IMR-90 (cell line): ENCODE measurements at regions not wholly inside any gene's neighbourhood (a gene's known extent, or its start where the extent isn't known, plus 50 kb on each side); places are given as distances from the start of the nearest gene placed in this dataset.
"Not testable (repeated sequence)": the region's sequence is repeated elsewhere in the genome, so short reads cannot be mapped to it uniquely, and the experiment has no call there.

Experiments used
- ATAC-seq: fragments of 200-7000 bp; cut with Tn5 transposase; 2 replicates; pipeline ENCODE4 v1.9.1; 2020; ENCODE audit warnings: low read depth, mild to moderate bottlenecking, moderate library complexity
- BruUV-seq: library from RNA; stranded (reverse); fragments of 400-500 nt; replicated peaks from 2 replicates; lab custom pipeline; 2021; lab: Mats Ljungman, UMichigan
- CTCF ChIA-PET: fragments of 300-600 bp; formaldehyde crosslinking; extraction: SDS; loops from one replicate; lab custom pipeline; 2021; ENCODE audit warnings: antibody characterized with exemption; lab: Yijun Ruan, JAX
- POLR2A ChIA-PET: fragments of 300-600 bp; sonication (Branson Sonifier 250); formaldehyde crosslinking; loops from one replicate; lab custom pipeline; 2022; ENCODE audit warnings: antibody characterized with exemption; ENCODE audit not compliant: unreplicated experiment; lab: Charles Lee
- DNase-seq: peaks from one replicate; pipeline ENCODE4 v3.0.0; 2013
- H2AFZ ChIP-seq: replicated peaks from 2 replicates; pipeline ENCODE3; 2013; ENCODE audit warnings: low read length, mild to moderate bottlenecking; ENCODE audit not compliant: poor library complexity
- H2AK5ac ChIP-seq: 2 replicates; pipeline ENCODE4 v1.6.1; 2013; ENCODE audit warnings: low read depth, low read length, inconsistent platforms
- H2AK9ac ChIP-seq: replicated peaks from 2 replicates; pipeline ENCODE3; 2013; ENCODE audit warnings: mild to moderate bottlenecking, low read depth, low read length, moderate library complexity; ENCODE audit not compliant: poor library complexity
- H2BK120ac ChIP-seq: 2 replicates; pipeline ENCODE4 v1.6.1; 2013; ENCODE audit warnings: low read depth, low read length, inconsistent platforms
- H2BK15ac ChIP-seq: 3 replicates; pipeline ENCODE4 v1.6.1; 2013; ENCODE audit warnings: low read depth, low read length, inconsistent platforms
- H2BK20ac ChIP-seq: 2 replicates; pipeline ENCODE4 v1.6.1; 2013; ENCODE audit warnings: low read depth, mild to moderate bottlenecking, inconsistent platforms, low read length, moderate library complexity
- H2BK5ac ChIP-seq: 2 replicates; pipeline ENCODE4 v1.6.1; 2013; ENCODE audit warnings: mild to moderate bottlenecking, low read depth, low read length, inconsistent platforms; ENCODE audit not compliant: poor library complexity, severe bottlenecking
- H3K14ac ChIP-seq: replicated peaks from 2 replicates; pipeline ENCODE4 v1.6.1; 2013; ENCODE audit warnings: low read depth, low read length, inconsistent platforms
- H3K18ac ChIP-seq: 2 replicates; pipeline ENCODE4 v1.6.1; 2013; ENCODE audit warnings: low read depth, low read length, control low read depth
- H3K23ac ChIP-seq: 2 replicates; pipeline ENCODE4 v1.6.1; 2013; ENCODE audit warnings: low read depth, low read length, inconsistent platforms
- H3K27ac ChIP-seq: 2 replicates; pipeline ENCODE4 v1.5.1; 2013; ENCODE audit warnings: mild to moderate bottlenecking, control low read depth, low read length; ENCODE audit not compliant: insufficient read depth
- H3K27me3 ChIP-seq: 2 replicates; pipeline ENCODE4 v1.6.1; 2013; ENCODE audit warnings: low read length; ENCODE audit not compliant: control insufficient read depth, insufficient read depth
- H3K36me3 ChIP-seq: 2 replicates; pipeline ENCODE4 v1.6.1; 2013; ENCODE audit warnings: low read length, mixed read lengths; ENCODE audit not compliant: control insufficient read depth, insufficient read depth
- H3K4ac ChIP-seq: 2 replicates; pipeline ENCODE4 v1.6.1; 2013; ENCODE audit warnings: low read depth, low read length, inconsistent platforms
- H3K4me1 ChIP-seq: 2 replicates; pipeline ENCODE4 v1.6.1; 2013; ENCODE audit warnings: low read length, mixed read lengths; ENCODE audit not compliant: control insufficient read depth, insufficient read depth
- H3K4me2 ChIP-seq: 2 replicates; pipeline ENCODE4 v1.6.1; 2013; ENCODE audit warnings: low read depth, mild to moderate bottlenecking, control low read depth, low read length, moderate library complexity
- H3K4me3 ChIP-seq: 2 replicates; pipeline ENCODE4 v1.5.1; 2013; ENCODE audit warnings: low read depth, mild to moderate bottlenecking, control low read depth, low read length, moderate library complexity; ENCODE audit not compliant: insufficient read depth
- H3K56ac ChIP-seq: 2 replicates; pipeline ENCODE4 v1.6.1; 2013; ENCODE audit warnings: low read length, inconsistent platforms; ENCODE audit not compliant: insufficient read depth; ENCODE audit errors: extremely low read depth
- H3K79me1 ChIP-seq, 2 experiments: 2 replicates each; pipeline ENCODE4 v1.6.1; 2013; ENCODE audit warnings: low read length in 2 of 2, inconsistent platforms in 1 of 2, low read depth in 1 of 2
- H3K9ac ChIP-seq: 2 replicates; pipeline ENCODE4 v1.6.1; 2013; ENCODE audit warnings: low read depth, low read length, control low read depth
- H3K9me1 ChIP-seq: 2 replicates; pipeline ENCODE4 v1.6.1; 2013; ENCODE audit warnings: low read length, inconsistent platforms; ENCODE audit not compliant: insufficient read depth
- H3K9me3 ChIP-seq: 2 replicates; pipeline ENCODE4 v1.6.1; 2013; ENCODE audit warnings: low read length; ENCODE audit not compliant: control insufficient read depth, insufficient read depth
- H4K20me1 ChIP-seq: 2 replicates; pipeline ENCODE4 v1.6.1; 2013; ENCODE audit warnings: low read length, inconsistent platforms; ENCODE audit not compliant: insufficient read depth
- H4K5ac ChIP-seq: 2 replicates; pipeline ENCODE4 v1.6.1; 2013; ENCODE audit warnings: mild to moderate bottlenecking, low read depth, low read length, control low read depth
- H4K8ac ChIP-seq, 2 experiments: 2 replicates each; pipeline ENCODE4 v1.6.1; 2013; ENCODE audit warnings: low read depth in 2 of 2, low read length in 2 of 2, control low read depth in 1 of 2, inconsistent platforms in 1 of 2
- H4K91ac ChIP-seq: 2 replicates; pipeline ENCODE4 v1.6.1; 2013; ENCODE audit warnings: low read depth, low read length, inconsistent platforms; ENCODE audit not compliant: insufficient read depth
- CEBPB ChIP-seq: IDR thresholded peaks from 2 replicates; pipeline ENCODE4 v1.6.1; 2012; ENCODE audit warnings: low read depth, low read length, improper control_type of control experiment
- MAFK ChIP-seq: IDR thresholded peaks from 2 replicates; pipeline ENCODE4 v1.6.1; 2012; ENCODE audit warnings: low read depth, low read length, improper control_type of control experiment
- MAZ ChIP-seq: IDR thresholded peaks from 2 replicates; pipeline ENCODE4 v1.6.1; 2012; ENCODE audit warnings: low read depth, mild to moderate bottlenecking, low read length, improper control_type of control experiment, moderate library complexity, borderline replicate concordance
- NFE2L2 ChIP-seq: fragments of 150-350 bp; IDR thresholded peaks from 2 replicates; pipeline ENCODE4 v1.6.1; 2016; ENCODE audit warnings: low read depth, mild to moderate bottlenecking, low read length
- RAD21 ChIP-seq: IDR thresholded peaks from 2 replicates; pipeline ENCODE4 v1.6.1; 2012; ENCODE audit warnings: low read length, improper control_type of control experiment
- RCOR1 ChIP-seq: IDR thresholded peaks from 2 replicates; pipeline ENCODE4 v1.6.1; 2012; ENCODE audit warnings: mild to moderate bottlenecking, low read length, improper control_type of control experiment; ENCODE audit not compliant: insufficient replicate concordance
- RFX5 ChIP-seq: IDR thresholded peaks from 2 replicates; pipeline ENCODE4 v1.8.0; 2012; ENCODE audit warnings: low read depth, mild to moderate bottlenecking, low read length, moderate library complexity
- WGBS, 2 experiments: methylation state at CpG; one replicate each; pipeline versions ENCODE4 v1.1.5 to v1.1.7; 2013; ENCODE audit warnings: missing lambda C conversion rate in 2 of 2; ENCODE audit not compliant: insufficient read length in 1 of 2; ENCODE audit errors: extremely low coverage in 2 of 2; 5-methylcytosine and 5-hydroxymethylcytosine counted together
- dilution Hi-C: fragments of 300-500 bp; cut with HindIII; formaldehyde crosslinking; loops from one replicate; pipeline ENCODE4 v1.14.3; 2018; ENCODE audit warnings: low sequenced_read_pairs; ENCODE audit not compliant: unreplicated experiment
- in situ Hi-C: fragments of 300-500 bp; cut with MboI; formaldehyde crosslinking; loops from 3 replicates; pipeline ENCODE4 v1.14.3; 2019; ENCODE audit warnings: low sequenced_read_pairs, inconsistent platforms, mixed read lengths
- intact Hi-C: fragments of 100-400 bp; cut with micrococcal nuclease; formaldehyde crosslinking; loops from 2 replicates; pipeline ENCODE4 v1.10.0; 2022
- TF ChIP-seq, protein P1 (sequence below): fragments of 150-350 bp; IDR thresholded peaks from 2 replicates; pipeline ENCODE4 v1.6.1; 2017; ENCODE audit warnings: mild to moderate bottlenecking, antibody characterized with exemption, low read length, low read depth

DNA sequence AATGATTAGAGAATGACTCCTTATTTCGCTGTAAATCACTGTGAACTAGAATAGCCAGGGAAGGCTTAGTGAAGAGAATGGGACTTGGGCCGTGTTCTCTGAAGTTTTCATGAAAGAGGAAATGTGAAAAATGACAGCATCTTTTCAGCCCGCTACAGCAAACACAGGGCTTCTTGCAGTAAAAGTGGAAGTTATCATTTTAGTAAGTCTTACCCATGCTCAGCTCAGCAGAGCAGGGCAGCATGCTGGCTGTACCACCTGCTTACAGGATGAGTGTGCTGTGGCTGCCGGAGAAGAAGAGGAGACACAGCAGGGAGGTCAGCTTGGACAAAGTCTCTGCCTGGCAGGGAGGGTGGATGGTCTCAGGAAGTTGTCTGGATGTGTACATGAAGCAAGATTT lies 300.7 kb upstream of the DLGAP1 start:
- Histone ChIP-seq H2AK9ac (no peak overlapping the region), H3K9me3 (peaks cover 28% of the 10 kb centered on the region), H3K4me1 (no peaks in the 10 kb centered on the region), H3K23ac (no peak overlapping the region), H3K9me1 (no peaks in the 10 kb centered on the region), H4K91ac (no peak overlapping the region), H2BK15ac (no peak overlapping the region), H3K27ac (no peak overlapping the region), H3K79me1 (no peaks in the 10 kb centered on the region), H3K4me3 (no peak overlapping the region), H3K27me3 (no peaks in the 10 kb centered on the region), H3K4me2 (no peak overlapping the region), H2BK5ac (no peak overlapping the region), H2BK120ac (no peak overlapping the region), H2AFZ (no peak overlapping the region), H3K4ac (no peak overlapping the region), H3K56ac (no peak overlapping the region), H3K14ac (no peak overlapping the region), H3K18ac (no peak overlapping the region), H2BK20ac (no peak overlapping the region), H3K9ac (no peak overlapping the region), H2AK5ac (no peak overlapping the region), H4K5ac (no peak overlapping the region), H4K20me1 (no peaks in the 10 kb centered on the region), H3K36me3 (no peaks in the 10 kb centered on the region), H4K8ac (no peak overlapping the region)
- in situ Hi-C loops: no loop called here
- no peak for TF ChIP-seq RCOR1
- TF ChIP-seq RFX5: no peak
- TF ChIP-seq MAZ: no peak
- no peak for TF ChIP-seq RAD21
- no peak for TF ChIP-seq MAFK
- TF ChIP-seq, protein P1, sequence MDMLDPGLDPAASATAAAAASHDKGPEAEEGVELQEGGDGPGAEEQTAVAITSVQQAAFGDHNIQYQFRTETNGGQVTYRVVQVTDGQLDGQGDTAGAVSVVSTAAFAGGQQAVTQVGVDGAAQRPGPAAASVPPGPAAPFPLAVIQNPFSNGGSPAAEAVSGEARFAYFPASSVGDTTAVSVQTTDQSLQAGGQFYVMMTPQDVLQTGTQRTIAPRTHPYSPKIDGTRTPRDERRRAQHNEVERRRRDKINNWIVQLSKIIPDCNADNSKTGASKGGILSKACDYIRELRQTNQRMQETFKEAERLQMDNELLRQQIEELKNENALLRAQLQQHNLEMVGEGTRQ: no peak
- TF ChIP-seq CEBPB: no peak
- TF ChIP-seq NFE2L2: no peak
- DNase-seq: no peak
- BruUV-seq: no TSS peak
- WGBS, 2 experiments: no CpG with 5 or more reads among the region's 4 CpGs
- CTCF ChIA-PET: no interaction called here
- POLR2A ChIA-PET: no interaction called here
- dilution Hi-C loops: no loop called here
- intact Hi-C loops: no loop called here
- no peak for ATAC-seq

DNA sequence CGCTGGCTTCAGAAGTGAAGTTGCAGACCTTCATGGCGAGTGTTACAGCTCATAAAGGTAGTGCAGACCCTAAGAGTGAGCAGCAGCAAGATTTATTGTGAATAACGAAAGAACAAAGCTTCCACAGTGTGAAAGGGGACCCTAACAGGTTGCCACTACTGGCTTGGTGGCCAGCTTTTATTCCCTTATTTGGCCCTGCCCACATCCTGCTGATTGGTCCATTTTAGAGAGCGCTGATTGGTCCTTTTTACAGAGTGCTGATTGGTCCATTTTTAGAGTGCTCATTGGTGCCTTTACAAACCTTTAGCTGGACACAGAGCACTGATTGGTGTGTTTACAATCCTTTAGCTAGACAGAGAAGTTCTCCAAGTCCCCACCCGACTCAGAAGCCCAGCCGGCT lies 298.0 kb upstream of the DLGAP1 start:
- H3K79me1 ChIP-seq, H3K23ac ChIP-seq, H2BK120ac ChIP-seq, H3K56ac ChIP-seq, H3K27me3 ChIP-seq, in situ Hi-C loops, intact Hi-C loops, H3K27ac ChIP-seq, H4K8ac ChIP-seq, POLR2A ChIA-PET, dilution Hi-C loops, H3K4ac ChIP-seq, H2AFZ ChIP-seq, ATAC-seq, H3K9ac ChIP-seq, H3K4me3 ChIP-seq, H3K4me2 ChIP-seq, H3K4me1 ChIP-seq, DNase-seq, CTCF ChIA-PET, H2AK5ac ChIP-seq, H2BK5ac ChIP-seq, H2AK9ac ChIP-seq, H2BK15ac ChIP-seq, H4K5ac ChIP-seq, H3K36me3 ChIP-seq, H3K14ac ChIP-seq, H2BK20ac ChIP-seq, H4K91ac ChIP-seq, BruUV-seq, H4K20me1 ChIP-seq, H3K18ac ChIP-seq, H3K9me1 ChIP-seq: not testable (repeated sequence)
- H3K9me3 ChIP-seq: peaks cover 19% of the 10 kb centered on the region
- WGBS, 2 experiments: 60% methylated on average over 1 of the region's 6 CpGs; no CpG with 5 or more reads in 1 of the 2 experiments
